GM19351 (cell line): ENCODE measurements at regions not wholly inside any gene's neighbourhood (a gene's known extent, or its start where the extent isn't known, plus 50 kb on each side); places are given as distances from the start of the nearest gene placed in this dataset.

Source experiments
- ATAC-seq: cut with Tn5 transposase; IDR thresholded peaks from one replicate; pipeline ENCODE4 v1.9.1; 2021; ENCODE audit warnings: mild to moderate bottlenecking, moderate library complexity; ENCODE audit not compliant: unreplicated experiment

DNA sequence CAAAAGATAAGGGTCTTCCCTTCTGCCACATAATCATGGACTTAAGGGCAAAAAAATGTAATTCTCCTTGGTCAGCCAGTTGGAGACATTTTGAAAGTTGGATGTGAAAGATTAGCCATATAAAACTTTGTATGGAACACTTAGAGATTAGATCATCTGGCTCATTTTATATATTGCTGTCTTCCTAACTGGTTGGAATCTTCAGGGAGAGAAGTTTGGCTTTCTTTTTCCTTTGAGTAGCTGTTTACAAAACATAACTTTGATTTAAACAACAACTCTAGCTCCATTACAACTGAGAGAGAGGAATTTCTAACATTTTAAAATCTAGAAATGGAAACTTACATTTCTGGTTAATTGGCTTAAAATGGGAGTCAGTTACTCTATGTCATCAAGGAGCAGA, 132.7 kb downstream of the RDH14 start:
- no peak for ATAC-seq

DNA sequence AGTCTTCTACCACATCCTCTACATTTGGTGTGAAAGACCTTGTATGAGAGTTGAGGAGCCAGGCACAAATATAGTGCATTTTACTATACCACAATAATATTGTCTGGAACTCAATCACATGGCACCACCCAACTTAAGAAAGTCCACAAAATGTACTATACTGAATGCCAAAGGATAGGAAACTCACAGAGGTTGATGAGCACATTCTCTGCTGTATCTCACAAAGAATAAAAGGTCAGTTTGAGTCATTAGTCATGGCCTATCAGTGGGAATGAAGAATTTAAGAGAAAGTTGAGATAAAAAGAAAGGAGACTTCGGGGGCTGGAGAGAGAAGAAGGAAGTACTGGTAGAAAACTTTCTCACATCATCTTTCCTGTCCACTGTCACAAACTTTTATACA, 134.3 kb downstream of the RDH14 start:
- ATAC-seq, result no peak

DNA sequence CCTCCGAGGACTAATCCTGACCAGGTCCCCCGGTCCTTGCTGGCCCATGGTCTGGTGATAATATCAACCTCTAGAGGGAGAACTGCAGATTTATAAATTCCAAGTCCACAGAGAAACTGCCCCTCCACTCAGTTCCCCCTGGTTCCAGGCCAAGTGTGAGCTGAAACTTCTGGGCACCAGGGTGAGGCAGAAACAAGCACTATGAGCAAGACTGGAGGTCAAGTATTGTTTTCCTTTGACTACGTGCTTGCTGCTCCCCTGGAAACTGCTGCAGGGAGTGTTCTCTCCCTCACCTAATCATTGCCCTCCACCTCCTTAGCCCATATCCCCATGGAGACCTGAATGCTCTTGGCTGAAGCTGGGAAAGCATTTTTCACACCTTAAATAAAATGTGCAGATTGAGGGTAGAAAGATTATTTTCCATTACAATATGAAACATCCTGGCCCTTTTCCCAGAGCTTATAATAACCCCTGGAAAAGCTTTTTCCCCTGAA, 135.2 kb downstream of the RDH14 start:
- ATAC-seq, result no peak

DNA sequence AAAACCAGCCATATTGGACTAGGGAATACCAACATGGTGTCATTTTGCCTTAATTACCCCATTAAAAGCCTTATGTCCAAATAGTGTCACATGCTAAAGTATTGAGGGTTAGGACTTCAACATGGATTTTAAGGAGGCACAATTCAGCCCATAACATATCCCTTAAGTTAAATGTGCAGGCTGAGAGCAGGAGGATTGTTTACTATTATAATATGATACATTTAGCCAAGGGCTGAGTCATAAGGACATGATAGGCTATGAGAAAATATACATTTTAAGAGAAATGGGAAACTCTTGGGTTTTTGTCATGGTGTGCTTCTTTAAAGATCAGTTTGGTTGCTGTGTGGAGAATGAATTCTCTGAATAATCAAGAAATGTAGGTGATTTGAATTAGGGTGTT, 136.8 kb downstream of the RDH14 start:
- no peak for ATAC-seq

- ATAC-seq, result no peak
These were observed 137.9 kb downstream of the RDH14 start for GRCh38 chr2:18422432-18423165.

DNA sequence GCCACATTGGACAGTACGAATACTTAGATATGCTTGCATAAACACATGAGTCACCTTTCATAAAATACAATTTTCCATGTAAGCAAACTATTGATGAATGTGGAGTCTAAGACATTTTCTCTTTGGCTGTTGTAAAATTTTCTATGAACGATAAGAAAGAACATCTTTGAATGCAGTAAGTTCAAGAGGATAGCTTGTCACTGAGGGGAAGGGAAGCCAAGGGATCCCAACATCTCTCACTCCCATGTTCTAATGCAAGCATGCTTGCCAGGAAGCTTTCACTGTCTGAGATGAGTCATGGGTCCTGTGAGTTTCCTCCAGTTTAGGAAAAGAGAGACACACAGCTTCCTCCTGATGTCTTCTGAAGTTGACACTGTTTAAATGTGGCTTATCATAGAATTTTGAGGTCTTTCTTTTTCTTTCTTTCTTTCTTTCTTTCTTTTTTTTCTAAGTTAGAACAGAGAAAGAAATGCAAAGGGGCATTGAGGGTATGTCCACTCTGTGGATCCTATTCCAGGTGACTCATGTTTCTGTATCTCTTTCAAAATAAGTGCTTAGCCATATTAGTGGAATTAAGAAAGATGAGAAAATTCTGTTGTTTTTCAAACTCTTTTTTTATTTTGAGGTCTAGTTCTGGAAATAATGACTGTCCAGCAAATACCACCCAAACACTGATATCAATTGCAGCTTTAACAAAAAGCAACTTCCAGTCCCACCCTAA, 146.6 kb downstream of the RDH14 start:
- ATAC-seq, result no peak

DNA sequence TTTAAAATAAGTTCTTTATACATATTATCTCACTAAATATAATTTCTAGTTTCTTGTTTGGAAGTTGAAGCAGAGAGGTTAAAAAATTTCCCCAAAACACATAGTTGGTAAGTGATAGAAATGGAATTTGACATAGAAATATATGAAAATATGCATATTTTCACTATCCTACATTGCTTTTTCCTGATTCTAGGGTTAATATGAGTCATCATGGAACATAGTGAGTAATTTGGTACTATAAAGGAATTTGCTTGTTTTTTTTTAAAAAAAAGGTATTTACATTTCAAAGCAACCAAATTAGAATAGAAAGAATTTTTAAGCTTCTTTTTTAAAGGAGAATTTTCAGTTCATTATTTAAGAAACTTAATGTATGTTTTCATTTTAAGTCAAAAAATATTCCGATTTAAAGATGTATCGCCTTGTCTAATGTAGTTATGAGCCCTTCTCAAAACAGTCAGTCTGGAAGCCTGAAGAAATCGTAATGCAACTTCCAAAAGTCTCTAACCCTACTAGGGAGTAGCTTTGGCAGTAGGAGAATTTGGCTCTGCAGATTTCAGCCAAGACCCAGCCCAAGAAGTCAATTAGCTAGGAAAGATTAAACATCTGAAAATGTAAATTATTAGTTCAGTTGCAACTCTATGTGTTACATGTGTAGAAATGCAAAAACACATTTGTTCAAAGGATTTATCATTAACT, 147.3 kb downstream of the RDH14 start:
- no peak for ATAC-seq

- ATAC-seq, result no peak
These were observed 148.8 kb downstream of the RDH14 start for GRCh38 chr2:18411626-18412025.

DNA sequence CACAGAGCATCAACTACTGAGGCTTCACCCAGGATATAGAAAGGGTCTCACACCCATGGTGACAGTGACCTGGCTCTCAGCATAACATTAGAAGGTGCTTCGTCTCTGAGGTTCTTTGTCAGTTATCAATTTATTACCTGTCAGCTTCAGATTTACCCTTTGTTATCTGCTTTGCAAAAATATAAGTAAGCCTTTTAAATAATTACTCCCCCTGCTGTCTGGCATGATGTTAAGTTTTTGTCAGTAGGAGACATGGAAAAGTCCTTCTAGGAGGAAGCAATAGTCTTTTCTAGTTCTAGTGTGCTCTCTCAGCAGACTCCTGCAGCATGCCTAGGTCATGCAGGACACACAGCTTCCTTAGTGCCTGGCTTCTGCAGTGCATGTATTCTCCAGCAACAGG, 149.9 kb downstream of the RDH14 start:
- ATAC-seq, result no peak

GRCh38 chr2:18408638-18409037, 151.8 kb downstream of the RDH14 start:
- ATAC-seq, result no peak

- ATAC-seq, result no peak
These were observed 154.2 kb downstream of the RDH14 start for GRCh38 chr2:18406219-18406618.

- ATAC-seq, result no peak
These were observed 155.7 kb downstream of the RDH14 start for GRCh38 chr2:18404708-18405107.

GRCh38 chr2:18403921-18404522, 156.4 kb downstream of the RDH14 start:
- no peak for ATAC-seq

DNA sequence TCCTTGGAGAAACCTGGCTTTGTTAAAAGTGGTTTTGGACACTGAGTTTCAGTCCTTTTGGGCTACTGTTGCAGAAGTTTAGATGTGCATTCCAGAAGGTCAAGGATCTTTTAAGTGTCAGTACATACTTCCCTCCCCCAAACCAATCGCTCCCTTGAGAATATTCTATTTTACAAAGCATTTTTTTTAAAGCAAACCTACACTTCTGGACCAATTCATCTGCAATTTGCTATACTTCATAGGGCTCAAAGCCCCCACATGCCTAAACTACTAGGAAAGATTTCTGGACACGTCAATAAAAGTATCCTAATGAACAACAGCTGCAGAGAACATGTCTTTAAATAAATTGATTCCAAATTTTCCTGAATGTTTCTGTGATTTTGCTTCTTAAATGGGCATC, 157.6 kb downstream of the RDH14 start:
- ATAC-seq, result no peak

- no peak for ATAC-seq
These were observed 159.0 kb downstream of the RDH14 start for GRCh38 chr2:18401471-18401870.

GRCh38 chr2:18399601-18400000, 160.9 kb downstream of the RDH14 start:
- no peak for ATAC-seq

GRCh38 chr2:18398833-18399232, 161.6 kb downstream of the RDH14 start:
- ATAC-seq, result no peak

DNA sequence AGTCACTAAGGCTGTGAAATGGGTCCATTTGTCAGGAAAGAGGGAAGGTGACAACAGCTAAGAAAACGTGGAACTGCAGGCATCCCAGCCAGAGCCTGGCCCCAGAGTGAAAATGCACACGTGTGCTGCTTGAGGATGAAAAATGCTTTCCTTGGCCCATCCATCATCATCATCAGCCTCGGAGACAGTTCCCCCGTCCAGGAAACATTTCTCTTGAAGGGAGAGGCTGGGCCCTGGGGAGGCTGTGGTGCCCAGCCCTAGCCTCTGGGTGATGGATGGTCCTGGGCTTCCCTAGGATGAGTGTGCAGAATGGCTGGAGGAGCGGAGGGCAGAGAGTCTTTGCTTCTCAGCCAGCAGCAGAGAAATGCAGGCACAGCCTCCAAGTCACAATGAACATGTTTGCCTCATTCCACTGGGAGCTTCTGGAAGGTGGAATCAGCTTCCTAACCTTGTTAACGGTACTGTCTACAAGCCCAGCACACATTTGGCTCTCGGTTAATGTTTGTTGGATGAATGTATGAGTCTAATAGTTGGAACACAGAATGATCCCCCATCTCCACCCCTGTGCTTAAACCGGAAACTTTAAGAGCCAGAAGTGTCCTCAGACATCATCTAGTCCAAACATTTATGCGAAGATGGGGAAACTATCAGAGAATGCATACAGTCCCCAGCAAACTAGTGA, 164.0 kb downstream of the RDH14 start:
- no peak for ATAC-seq

GRCh38 chr2:18395555-18395954, 164.9 kb downstream of the RDH14 start:
- ATAC-seq, result no peak

DNA sequence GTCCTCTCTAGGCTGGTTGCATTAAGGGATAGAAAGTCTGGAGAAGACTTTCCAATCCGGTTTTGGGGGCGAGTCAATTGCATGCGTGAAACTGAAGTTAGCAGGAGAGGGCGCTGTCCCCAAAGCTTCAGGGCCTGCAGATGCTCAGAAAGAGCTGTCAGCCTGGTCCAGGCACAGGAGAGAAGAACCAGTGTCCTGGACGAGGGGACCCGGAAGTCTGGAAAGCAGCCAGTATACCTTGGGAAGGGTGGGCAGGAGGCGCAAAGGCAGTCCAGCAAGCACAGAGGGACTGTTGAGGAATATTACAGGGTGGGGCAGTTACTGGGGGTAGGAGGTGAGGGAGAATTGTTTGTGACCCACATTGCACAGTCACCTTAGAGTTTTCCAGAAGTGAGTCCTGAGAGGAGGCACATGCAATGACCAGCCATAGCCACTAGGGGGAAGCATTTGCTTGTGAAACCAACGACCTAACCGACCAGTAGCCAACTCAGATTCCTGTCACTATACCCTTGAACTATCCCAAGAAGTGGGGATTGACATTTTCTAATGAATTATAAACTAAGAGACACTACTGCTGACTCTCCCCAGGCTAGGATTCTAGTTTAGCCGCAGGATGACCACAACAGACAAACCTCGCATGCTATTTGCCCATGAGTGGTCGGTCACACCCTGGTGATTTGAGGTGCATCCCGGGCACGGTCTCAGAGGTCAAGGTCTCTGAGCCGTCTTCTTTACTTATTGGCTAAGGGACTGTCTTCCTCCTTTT, 172.8 kb downstream of the RDH14 start:
- ATAC-seq, result peak; percentile 92
